ENCODE measurements at regions not wholly inside any gene's neighbourhood (a gene's known extent, or its start where the extent isn't known, plus 50 kb on each side); places are given as distances from the start of the nearest gene placed in this dataset.

DNA sequence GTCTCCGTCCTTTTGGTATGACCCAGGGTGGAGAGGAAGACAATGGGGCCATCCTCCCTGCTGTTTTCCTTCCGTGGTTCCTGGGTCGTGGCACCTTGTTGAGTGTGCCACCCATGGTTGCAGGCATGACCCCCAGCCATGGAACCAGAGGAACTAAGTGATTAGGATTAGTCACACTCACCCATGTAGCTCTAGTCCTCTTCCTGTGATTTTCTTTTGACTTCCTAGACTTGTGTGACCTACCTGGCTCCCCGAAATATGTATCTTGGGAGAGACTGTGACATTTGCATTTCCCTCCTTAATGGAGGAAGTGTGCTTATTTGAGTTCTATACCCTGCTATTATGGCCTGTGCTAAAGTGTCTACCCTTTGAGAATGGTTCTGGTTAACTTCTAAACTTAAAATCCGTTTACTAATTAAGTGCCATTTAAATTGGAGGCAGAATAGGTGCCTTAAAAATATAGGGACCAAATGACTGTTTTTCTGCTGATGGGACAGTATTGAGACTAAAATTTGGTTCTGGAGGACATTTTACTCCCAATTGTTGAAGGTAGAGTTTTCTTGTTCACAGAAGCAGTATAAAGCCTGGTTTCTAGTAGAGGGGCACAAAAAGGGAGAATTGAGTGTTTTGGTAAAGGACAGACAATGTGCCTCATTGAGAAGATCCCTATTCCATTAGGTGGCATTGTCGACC, 545.6 kb downstream of the HDGFL1 start:
- Histone ChIP-seq H3K27me3 (ENCODE audit: control insufficient read depth in 2 of 2, insufficient read depth in 2 of 2, low read length in 2 of 2) (no peaks in the 10 kb centered on the region), H2AFZ (ENCODE audit: low read depth, low read length) (no peak overlapping the region), H3K36me3 (ENCODE audit: control insufficient read depth in 2 of 2, extremely low read depth in 1 of 2, insufficient read depth in 2 of 2, low read length in 2 of 2) (no peaks in the 10 kb centered on the region), H4K20me1 (replicated peaks; ENCODE audit: control insufficient read depth, extremely low read depth, insufficient read depth, low read length) (no peaks in the 10 kb centered on the region), H3K9me1 (replicated peaks; ENCODE audit: control insufficient read depth, extremely low read depth, insufficient read depth, low read length) (no peaks in the 10 kb centered on the region), H3K4me2 (ENCODE audit: insufficient read depth, low read length) (no peak overlapping the region), H3K4me1 (ENCODE audit: control insufficient read depth, extremely low read depth, insufficient read depth, low read length) (no peaks in the 10 kb centered on the region), H3K27ac (ENCODE audit: insufficient read depth, low read depth, low read length) (no peak overlapping the region), H3K79me2 (ENCODE audit: control insufficient read depth, insufficient read depth, low read length) (no peaks in the 10 kb centered on the region), H3K9me3 (replicated peaks; ENCODE audit: control insufficient read depth, insufficient read depth, low read length) (no peaks in the 10 kb centered on the region), H3K4me3 (replicated peaks in 1 of 3; ENCODE audit: insufficient read depth in 1 of 3, low read depth in 1 of 3, low read length in 3 of 3) (no peak overlapping the region), H3K9ac (replicated peaks; ENCODE audit: extremely low read depth, insufficient read depth, low read length) (no peak overlapping the region)
- no TSS peak for BruUV-seq (replicated peaks)
- intact Hi-C loops (cut with micrococcal nuclease) (no loop called here), dilution Hi-C loops (cut with MboI; ENCODE audit: extremely low pct_ligation_motif_present, low sequenced_read_pairs) (no loop called here)
- ChIA-PET CTCF (no interaction called here), POLR2A (no interaction called here)
- no peak for TF ChIP-seq FOS (IDR thresholded peaks at IDR 0.05; ENCODE audit: borderline replicate concordance, insufficient read depth, low read length)
- FAIRE-seq (no peak), DNase-seq (ENCODE audit: low read depth, low spot score) (no peak)

DNA sequence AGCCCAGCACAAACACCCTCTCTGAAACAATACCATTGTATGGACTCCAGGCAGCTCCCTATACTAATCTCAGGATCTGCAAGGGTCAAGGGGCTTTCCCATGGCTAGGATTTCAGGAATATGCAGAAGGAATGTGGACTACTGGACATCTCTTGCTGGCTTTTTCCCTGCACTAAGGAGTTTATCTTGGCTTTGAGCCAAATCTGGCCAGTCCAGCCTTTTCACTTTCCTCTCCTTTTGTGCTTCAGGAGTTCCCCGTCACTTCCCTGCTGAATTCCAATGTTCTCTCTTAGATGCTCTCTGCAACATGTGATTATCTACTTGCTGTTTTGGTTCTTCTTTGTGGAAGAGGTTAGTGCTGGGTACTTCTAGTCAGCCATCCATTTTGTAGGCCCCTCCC, 568.2 kb downstream of the HDGFL1 start:
- Histone ChIP-seq H3K27ac (ENCODE audit: insufficient read depth, low read depth, low read length) (no peak overlapping the region), H3K4me2 (ENCODE audit: insufficient read depth, low read length) (no peak overlapping the region), H4K20me1 (replicated peaks; ENCODE audit: control insufficient read depth, extremely low read depth, insufficient read depth, low read length) (no peaks in the 10 kb centered on the region), H3K4me3 (replicated peaks in 1 of 3; ENCODE audit: insufficient read depth in 1 of 3, low read depth in 1 of 3, low read length in 3 of 3) (no peak overlapping the region), H3K9ac (replicated peaks; ENCODE audit: extremely low read depth, insufficient read depth, low read length) (no peak overlapping the region), H3K79me2 (ENCODE audit: control insufficient read depth, insufficient read depth, low read length) (no peaks in the 10 kb centered on the region), H3K9me1 (replicated peaks; ENCODE audit: control insufficient read depth, extremely low read depth, insufficient read depth, low read length) (no peaks in the 10 kb centered on the region), H3K4me1 (ENCODE audit: control insufficient read depth, extremely low read depth, insufficient read depth, low read length) (no peaks in the 10 kb centered on the region), H3K36me3 (ENCODE audit: control insufficient read depth in 2 of 2, extremely low read depth in 1 of 2, insufficient read depth in 2 of 2, low read length in 2 of 2) (no peaks in the 10 kb centered on the region), H3K27me3 (ENCODE audit: control insufficient read depth in 2 of 2, insufficient read depth in 2 of 2, low read length in 2 of 2) (no peaks in the 10 kb centered on the region), H2AFZ (ENCODE audit: low read depth, low read length) (no peak overlapping the region), H3K9me3 (replicated peaks; ENCODE audit: control insufficient read depth, insufficient read depth, low read length) (no peaks in the 10 kb centered on the region)
- DNase-seq (ENCODE audit: low read depth, low spot score) = peak; percentile 79
- no TSS peak for BruUV-seq (replicated peaks)
- peak; percentile 91 for FAIRE-seq
- POLR2A ChIA-PET = no interaction called here
- dilution Hi-C loops (cut with MboI; ENCODE audit: extremely low pct_ligation_motif_present, low sequenced_read_pairs) = no loop called here
- TF ChIP-seq JUN (IDR thresholded peaks at IDR 0.05; ENCODE audit: borderline replicate concordance, insufficient read depth, insufficient read length, low read depth) = no peak
- TF ChIP-seq, protein P1, sequence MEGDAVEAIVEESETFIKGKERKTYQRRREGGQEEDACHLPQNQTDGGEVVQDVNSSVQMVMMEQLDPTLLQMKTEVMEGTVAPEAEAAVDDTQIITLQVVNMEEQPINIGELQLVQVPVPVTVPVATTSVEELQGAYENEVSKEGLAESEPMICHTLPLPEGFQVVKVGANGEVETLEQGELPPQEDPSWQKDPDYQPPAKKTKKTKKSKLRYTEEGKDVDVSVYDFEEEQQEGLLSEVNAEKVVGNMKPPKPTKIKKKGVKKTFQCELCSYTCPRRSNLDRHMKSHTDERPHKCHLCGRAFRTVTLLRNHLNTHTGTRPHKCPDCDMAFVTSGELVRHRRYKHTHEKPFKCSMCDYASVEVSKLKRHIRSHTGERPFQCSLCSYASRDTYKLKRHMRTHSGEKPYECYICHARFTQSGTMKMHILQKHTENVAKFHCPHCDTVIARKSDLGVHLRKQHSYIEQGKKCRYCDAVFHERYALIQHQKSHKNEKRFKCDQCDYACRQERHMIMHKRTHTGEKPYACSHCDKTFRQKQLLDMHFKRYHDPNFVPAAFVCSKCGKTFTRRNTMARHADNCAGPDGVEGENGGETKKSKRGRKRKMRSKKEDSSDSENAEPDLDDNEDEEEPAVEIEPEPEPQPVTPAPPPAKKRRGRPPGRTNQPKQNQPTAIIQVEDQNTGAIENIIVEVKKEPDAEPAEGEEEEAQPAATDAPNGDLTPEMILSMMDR (IDR thresholded peaks at IDR 0.05; ENCODE audit: extremely low read depth in 1 of 2, insufficient read depth in 1 of 2, low read depth in 1 of 2, low read length in 2 of 2) = no peak
- no peak for TF ChIP-seq POLR2A (IDR thresholded peaks at IDR 0.05; ENCODE audit: low read depth, low read length)
- TF ChIP-seq FOS (IDR thresholded peaks at IDR 0.05; ENCODE audit: borderline replicate concordance, insufficient read depth, low read length) = no peak
- TF ChIP-seq POLR2AphosphoS5 (IDR thresholded peaks at IDR 0.05; ENCODE audit: insufficient read depth, low read depth, low read length) = no peak
- TF ChIP-seq, protein P2, sequence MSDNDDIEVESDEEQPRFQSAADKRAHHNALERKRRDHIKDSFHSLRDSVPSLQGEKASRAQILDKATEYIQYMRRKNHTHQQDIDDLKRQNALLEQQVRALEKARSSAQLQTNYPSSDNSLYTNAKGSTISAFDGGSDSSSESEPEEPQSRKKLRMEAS (IDR thresholded peaks at IDR 0.05; ENCODE audit: insufficient read depth, insufficient read length) = no peak
- TF ChIP-seq MYC (IDR thresholded peaks at IDR 0.05; ENCODE audit: low read depth, low read length) = no peak
- TF ChIP-seq GATA2 (IDR thresholded peaks at IDR 0.05; ENCODE audit: insufficient read depth, insufficient read length, low read depth, low read length) = no peak
- TF ChIP-seq EZH2 (IDR thresholded peaks at IDR 0.05; ENCODE audit: borderline replicate concordance, low read depth, low read length, severe bottlenecking) = no peak
- intact Hi-C loops (cut with micrococcal nuclease) = no loop called here
- CTCF ChIA-PET = no interaction called here
